Ishikawa (cell line): ENCODE measurements at regions not wholly inside any gene's neighbourhood (a gene's known extent, or its start where the extent isn't known, plus 50 kb on each side); places are given as distances from the start of the nearest gene placed in this dataset.

ENCODE experiments used
- CREB1 ChIP-seq: IDR thresholded peaks from 2 replicates; pipeline ENCODE4 v1.6.1; 2012; ENCODE audit warnings: low read depth
- EP300 ChIP-seq: IDR thresholded peaks from 2 replicates; pipeline ENCODE4 v1.6.1; 2012; ENCODE audit warnings: borderline replicate concordance
- ZBTB7A ChIP-seq: IDR thresholded peaks from 2 replicates; pipeline ENCODE4 v1.6.1; 2012; ENCODE audit warnings: low read depth
- TF ChIP-seq, protein P1 (sequence below): IDR thresholded peaks from 2 replicates; pipeline ENCODE4 v1.6.1; 2012; ENCODE audit warnings: low read depth, mild to moderate bottlenecking

- no peak for TF ChIP-seq CREB1
- no peak for TF ChIP-seq EP300
- TF ChIP-seq, protein P1, sequence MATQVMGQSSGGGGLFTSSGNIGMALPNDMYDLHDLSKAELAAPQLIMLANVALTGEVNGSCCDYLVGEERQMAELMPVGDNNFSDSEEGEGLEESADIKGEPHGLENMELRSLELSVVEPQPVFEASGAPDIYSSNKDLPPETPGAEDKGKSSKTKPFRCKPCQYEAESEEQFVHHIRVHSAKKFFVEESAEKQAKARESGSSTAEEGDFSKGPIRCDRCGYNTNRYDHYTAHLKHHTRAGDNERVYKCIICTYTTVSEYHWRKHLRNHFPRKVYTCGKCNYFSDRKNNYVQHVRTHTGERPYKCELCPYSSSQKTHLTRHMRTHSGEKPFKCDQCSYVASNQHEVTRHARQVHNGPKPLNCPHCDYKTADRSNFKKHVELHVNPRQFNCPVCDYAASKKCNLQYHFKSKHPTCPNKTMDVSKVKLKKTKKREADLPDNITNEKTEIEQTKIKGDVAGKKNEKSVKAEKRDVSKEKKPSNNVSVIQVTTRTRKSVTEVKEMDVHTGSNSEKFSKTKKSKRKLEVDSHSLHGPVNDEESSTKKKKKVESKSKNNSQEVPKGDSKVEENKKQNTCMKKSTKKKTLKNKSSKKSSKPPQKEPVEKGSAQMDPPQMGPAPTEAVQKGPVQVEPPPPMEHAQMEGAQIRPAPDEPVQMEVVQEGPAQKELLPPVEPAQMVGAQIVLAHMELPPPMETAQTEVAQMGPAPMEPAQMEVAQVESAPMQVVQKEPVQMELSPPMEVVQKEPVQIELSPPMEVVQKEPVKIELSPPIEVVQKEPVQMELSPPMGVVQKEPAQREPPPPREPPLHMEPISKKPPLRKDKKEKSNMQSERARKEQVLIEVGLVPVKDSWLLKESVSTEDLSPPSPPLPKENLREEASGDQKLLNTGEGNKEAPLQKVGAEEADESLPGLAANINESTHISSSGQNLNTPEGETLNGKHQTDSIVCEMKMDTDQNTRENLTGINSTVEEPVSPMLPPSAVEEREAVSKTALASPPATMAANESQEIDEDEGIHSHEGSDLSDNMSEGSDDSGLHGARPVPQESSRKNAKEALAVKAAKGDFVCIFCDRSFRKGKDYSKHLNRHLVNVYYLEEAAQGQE = no peak
- TF ChIP-seq ZBTB7A = no peak
Measured at GRCh38 chr3:67883766-67884165, 229.4 kb upstream of the SUCLG2 start.
